Lung microvascular endothelial cell (primary cell): ENCODE measurements at regions not wholly inside any gene's neighbourhood (a gene's known extent, or its start where the extent isn't known, plus 50 kb on each side); places are given as distances from the start of the nearest gene placed in this dataset.
A peak's percentile ranks its signal among the peaks of the same experiment; 100 is the strongest.

Source experiments
- DNase-seq, 2 donors: peaks; one replicate each; pipeline versions ENCODE4 v3.0.0 to v3.0.0-alpha.2; 2010; ENCODE audit warnings: low read depth in 2 of 2

DNA sequence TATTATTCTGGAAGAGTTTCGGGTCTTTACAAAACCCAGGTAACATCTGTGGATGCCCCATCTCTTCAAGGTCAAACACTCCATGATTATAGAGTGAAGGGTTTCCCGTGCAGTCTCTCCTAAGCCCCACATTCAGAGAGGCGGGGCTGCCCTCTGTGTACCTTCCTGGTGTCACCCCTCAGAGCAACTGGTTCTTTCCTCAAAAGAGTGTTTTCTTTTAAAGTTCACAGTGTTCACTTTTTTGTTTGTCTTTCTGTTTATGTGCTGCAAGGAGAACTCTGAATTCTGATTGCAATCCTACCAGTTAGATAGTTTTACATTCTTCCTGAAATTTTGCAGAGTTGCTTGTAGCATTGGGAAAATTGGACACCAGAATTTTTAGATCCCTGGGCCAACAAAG is 190.2 kb downstream of the ADAMTS15 start:
- no peak for DNase-seq

DNA sequence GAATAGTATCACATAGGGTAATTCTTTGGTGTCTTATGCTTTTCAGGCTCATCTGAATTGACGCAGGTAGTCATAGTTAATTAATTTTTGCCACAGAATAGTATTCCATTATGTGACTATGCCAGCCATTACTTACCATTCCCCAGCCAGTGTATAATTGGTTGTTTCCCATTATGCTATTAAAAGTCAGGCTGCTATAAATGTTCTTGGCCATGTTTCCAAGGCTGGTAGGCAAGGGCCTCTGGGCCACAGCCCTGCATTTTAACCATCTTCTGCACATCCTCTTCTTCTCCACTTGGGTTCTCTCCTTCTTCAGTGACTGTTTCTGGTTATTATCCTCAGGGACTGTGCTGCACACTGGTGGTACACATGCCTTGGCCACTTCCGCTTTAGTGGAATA is 190.9 kb downstream of the ADAMTS15 start:
- no peak for DNase-seq

DNA sequence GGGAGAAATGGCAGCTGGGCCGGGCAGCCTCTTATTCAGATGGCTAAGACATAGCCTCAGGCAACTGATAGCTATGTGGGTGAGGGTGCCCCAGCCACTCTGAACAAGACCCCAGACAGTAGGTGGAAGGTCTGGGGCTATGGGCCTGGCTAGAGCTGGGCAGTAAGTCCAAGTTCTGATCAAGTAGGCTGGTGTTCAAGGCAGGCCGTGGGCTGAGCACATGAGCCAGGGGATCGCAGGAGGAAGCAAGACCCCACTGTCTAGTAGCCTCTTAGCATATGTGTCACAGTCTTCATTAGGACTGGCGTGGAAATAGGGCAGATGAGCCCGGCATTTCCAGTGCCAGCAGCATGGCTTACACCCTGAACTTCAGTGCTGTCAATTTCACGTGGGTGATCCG is 192.1 kb downstream of the ADAMTS15 start:
- DNase-seq = no peak

DNA sequence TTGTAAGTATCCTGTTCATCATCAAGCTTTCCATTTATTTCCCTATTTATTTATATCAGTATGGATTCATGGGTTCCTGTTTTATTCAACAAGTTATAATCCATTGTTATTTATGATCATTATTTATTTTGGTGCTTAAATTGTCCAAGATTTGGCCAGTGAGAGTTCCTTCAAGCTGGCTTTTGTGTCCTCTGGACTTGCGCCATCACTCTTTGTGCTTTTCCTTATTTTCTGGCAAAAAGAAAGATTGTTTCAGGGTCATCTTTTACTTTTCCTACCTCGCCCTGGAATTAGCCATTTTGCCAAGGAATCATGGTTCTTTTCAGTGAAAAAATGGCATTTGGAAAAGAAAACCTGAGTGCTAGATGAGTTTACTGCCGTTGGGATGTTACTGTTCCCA is 193.4 kb downstream of the ADAMTS15 start:
- DNase-seq = no peak

DNA sequence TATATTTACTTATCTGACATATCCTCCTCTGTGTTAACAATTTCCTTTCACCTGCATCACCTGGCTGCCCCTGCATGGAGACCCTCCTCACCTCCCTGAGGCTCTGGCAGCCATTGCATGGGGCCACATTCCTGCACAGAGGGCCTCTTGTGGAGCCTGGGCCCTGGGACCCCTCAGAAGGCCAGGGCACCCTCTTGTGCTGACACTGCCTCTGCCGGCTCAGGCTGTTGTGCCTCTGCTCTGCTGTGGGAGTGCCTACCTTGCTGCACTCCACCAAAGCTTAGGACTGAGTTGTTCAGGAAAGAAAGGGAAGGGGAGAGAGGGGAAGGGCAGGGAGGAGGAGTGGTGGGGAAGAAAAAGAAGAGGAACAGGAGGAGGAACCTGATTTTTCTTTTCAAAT is 194.5 kb downstream of the ADAMTS15 start:
- no peak for DNase-seq

DNA sequence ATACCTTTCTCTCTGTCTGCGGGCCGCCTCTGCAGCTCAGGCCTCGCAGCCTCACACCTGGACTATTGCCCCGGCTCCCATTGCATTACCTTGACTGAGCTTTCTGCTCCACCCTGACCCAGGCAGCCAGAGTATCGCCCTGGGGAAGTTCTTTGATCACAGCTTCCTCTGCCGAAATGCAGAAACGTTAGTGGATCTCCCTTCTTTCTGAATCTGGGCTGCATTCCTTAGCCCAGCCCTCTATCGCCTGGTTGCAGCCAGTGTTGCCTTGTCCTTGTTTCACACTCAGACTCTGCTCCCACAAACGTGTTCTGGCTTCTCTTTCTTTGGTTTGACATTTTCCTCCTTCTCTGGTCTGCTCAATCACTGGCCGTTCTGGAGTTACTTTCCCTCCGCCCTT is 195.7 kb downstream of the ADAMTS15 start:
- DNase-seq = no peak

DNA sequence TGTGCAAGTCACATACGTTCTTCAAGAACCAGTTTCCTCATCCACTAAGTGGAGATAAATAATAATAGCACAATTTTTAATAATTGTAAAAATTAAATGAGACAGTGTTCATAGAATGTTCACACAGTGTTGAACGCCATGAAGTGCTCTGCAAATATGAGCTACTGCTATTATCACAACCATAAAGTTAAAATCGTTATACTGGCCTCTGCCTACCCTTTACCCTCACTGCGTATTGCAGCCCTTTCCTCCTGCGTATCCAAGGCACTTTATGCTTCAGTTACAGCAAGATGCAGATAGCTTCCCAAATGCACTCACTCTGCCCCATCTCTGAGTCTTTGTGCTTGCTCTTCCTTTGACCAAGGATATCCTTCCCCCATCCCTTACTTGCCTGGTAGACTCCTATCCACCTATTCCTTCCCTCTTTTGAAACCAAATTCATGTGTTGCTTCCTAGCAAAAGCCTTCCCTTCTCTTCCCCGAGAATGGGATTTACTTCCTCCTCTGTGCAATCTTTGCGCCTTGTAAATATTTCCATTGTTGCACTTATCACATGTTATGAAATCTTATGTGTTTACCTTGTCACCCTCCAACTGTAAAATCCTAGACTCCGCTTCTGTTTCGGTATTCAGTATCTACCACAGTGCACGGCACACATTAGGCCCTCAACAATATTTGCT is 196.9 kb downstream of the ADAMTS15 start:
- DNase-seq = peak in 1 of 2 donors; percentile 24

DNA sequence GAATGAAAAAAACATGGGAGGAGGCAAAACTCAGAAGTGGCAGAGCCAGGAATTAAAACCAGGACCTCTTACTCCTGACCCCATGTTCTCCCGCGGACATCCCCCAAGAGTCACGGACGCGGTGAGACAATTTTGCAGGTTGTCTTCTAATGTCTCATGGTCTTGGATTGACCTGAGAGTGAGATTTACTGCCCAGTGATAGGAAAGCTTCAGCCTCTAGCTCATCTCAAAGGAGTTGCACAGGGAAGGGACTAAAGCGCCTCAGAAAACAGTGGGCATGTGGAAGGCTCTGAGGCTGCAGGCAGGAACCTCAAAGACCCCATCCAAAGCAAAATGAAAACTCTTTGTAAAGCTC is 197.4 kb downstream of the ADAMTS15 start:
- no peak for DNase-seq

DNA sequence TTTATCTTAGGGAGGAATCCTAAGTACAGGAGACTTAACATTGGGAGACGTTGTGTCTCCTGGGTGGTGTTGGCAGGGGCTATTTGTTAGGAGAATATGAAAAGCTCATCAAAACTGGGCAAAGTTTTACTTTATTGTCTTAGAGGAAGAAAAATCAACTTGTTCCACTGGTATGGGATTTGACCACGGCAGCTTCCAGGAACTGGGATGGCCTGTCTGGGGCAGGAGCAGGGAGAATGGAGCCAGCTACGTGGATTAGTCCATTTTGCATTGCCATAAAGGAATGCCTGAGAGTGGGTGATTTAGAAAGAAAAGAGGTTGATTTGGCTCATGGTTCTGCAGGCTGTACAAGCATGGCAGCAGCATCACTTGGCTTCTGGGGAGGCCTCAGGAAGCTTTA is 198.4 kb downstream of the ADAMTS15 start:
- no peak for DNase-seq

DNA sequence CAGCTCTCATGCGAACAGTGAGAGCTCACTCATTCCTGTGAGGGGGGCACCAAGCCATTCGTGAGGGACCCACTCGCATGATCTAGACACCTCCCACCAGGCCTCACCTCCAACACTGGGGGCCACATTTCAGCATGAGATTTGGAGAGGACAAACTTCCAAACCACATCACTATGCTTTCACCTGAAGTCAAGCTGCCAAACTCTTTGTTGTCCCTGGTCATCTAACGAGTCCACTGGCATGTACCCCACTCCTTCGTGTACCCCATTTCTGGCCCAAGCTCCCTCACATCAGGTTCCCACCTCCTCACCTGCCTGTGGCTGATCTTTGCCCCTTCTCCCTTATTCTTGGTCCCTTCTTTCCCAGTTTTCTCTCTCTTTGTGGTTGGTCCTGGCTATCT is 198.9 kb downstream of the ADAMTS15 start:
- no peak for DNase-seq

DNA sequence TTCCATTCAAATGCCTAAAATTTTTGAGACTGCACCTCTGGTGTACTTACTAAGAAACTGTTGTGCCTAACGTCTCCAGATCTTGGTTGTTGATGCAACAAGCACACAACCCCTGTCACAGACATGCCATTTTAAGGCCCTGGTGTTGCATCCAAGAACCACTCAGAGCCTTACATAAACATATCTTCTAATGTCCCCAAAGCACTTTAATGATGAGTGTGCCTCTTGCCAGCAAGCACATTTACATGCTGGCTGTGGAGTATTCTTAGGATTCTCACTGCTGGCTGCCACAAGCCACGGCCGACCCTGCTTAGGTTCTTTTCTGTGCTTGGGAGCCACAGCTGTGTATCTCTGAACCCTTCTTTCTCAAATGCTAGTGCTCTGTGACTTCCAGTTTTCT is 201.4 kb downstream of the ADAMTS15 start:
- DNase-seq = no peak

DNA sequence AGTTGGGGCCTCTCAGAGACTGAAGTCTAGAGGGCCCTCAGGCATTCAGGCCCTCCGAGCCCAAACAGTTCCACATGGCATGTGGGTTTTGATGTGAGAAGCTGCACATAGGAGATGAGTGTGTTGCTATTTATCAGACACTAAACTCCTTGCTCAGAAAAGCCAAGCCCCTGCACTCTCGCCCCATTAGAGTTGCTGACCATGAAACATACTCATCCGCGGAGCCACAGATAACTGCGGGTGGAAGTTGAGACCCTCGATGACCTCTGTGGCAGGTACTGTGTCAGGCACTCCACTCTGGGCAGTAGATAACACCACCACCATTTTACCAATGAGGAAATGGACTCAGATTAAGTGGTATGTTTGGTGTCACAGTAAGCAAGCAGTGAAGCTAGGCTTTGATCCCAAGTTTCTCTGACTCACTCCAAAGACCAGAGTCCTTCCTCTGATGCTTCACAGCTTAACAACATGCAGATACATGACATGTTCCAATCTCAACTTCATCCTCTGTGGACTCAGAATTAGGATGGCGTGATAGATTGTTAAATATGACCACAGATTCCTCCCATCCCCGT is 202.1 kb downstream of the ADAMTS15 start:
- no peak for DNase-seq

DNA sequence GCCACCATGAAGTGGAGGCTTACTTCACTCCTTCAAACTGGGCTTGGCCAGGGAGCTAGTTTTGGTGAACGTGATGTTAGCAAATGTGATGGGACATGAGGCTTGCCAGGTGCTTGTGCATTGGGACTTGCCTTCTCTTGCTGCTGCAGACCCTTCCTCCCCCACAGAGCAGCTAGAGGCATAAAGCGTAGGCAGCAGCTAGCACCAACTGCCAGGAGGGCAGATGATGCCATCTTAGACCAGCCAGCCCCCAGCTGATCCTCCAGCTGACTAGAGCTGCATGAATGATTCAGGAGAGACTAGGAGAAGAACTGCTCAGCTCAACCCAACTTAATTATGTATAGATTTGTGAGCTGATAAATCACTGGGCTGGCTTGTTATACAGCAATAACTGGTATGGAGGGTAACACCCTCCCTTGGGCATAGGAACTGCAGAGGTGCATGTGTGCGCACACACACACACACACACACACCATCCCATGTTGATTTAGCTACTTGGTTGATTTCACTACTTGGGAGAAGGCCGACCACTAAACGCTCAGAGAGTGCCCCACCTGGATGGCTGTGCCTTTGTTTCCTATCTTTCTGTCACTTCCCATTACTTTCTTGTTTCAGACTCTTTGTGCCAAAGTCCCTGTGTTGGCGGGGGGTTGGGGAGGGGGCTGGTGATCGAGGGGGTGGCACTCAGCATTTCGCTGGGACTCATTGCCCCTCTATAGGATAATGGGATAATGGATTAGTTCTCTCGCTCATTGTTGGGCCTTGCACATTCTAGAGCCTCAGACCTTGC is 202.8 kb downstream of the ADAMTS15 start:
- DNase-seq = no peak

DNA sequence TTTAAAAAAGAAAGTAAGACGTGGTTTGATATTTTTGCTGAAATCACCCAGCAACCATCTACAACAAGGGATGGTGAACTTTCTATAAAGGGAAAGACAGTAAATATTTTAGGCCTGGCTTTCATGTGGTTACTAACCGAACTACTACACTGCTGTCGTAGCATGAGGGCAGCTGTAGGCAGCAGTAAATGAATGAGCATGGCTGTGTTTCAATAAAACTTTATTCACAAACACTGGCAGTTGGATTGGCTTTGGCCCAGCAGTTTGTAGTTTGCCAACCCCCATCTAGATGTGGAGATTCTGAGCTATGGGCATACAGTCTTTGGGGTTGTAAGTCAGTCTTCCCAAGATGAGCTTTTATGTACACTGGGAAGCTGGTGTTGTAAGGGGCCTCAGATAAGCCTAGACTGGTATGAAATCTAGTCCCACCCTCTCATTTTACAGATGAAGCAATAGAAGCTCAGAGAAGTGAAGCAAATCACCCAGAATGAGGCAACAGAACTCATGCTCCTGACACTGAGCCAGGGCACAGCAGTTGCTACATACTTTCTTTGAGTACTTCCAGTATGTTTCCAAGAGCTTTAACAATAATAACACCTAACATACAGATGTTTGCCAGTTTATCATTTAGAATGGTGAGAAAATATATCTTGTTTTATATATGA is 204.4 kb downstream of the ADAMTS15 start:
- DNase-seq = no peak

DNA sequence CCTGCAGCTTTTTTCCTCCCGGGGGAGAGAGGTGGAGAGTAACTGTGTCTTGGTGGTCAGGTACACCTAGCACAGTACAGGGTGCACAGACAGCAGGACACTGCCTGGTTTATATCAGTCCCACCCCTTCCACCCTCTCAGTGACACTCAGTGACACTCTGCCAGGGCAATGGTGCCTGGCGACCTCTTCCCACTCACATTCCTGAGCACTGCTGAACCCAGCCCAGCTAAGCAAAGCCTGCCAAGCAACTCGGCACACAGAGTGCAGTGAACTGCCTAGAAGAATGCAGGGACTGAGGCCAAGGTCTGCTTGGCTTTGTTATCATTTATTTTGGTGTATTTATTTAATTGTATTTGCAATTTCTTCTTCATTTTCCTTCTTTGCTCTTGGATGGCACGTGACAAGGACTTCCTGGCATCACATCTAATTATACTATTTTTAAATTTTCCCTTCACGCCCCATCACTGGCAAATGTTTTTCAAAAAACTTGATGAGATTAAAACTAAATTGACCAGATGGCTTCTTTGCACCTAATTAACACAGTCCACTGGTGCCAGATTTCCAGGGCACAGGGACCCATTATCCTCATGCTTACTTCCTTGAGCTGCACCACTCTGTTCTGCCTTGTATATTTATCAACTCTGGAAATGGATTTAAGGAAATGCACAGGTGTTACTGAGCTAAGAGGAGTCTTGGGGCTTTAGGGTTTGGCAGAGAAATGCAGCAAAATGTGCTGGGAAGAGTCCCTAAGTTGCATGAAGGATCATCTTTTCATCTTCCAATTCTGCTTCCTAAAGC is 205.6 kb downstream of the ADAMTS15 start:
- DNase-seq = peak in 1 of 2 donors; percentile 56

DNA sequence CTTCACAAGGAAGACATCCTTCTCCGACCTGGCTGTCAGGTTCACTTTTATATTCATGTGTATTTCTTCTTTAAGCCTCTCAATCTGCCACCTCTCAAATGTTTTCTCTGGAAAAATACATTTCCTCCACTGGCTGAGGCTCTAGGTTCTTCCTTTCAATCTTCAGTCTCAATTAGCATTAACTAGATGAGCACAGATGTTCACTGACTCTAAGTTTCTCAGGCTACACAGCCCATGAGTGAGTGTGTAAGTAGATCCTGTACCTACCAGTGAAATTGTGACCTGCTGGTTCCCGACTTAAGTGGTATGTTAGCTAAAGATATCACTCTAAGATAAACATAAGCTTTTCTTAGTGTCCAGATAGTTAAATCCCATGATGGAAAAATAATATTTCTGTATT is 206.9 kb downstream of the ADAMTS15 start:
- no peak for DNase-seq

DNA sequence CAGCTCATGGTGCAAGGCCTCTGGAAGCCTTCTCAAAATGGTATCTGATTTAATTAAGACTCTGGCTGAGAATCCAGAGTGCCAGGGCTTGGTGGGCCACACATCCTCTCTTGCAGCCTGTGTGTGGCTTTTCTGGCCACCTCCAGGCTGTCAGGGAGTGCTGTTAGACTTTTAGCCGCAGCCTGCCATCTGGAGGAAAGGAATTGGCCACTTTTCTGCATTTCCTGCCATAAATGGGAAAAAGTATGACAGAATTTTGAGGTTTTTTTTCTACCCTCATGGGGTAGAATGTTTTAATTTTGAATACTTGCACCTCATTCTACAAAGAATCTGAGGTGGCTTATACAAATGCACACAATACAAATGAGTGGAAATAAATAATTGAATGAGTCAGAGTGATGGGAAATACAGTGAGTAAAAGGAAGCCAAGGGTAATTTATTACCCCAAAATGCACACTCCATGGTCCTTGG is 218.4 kb downstream of the ADAMTS15 start:
- DNase-seq = peak in 1 of 2 donors; percentile 31

DNA sequence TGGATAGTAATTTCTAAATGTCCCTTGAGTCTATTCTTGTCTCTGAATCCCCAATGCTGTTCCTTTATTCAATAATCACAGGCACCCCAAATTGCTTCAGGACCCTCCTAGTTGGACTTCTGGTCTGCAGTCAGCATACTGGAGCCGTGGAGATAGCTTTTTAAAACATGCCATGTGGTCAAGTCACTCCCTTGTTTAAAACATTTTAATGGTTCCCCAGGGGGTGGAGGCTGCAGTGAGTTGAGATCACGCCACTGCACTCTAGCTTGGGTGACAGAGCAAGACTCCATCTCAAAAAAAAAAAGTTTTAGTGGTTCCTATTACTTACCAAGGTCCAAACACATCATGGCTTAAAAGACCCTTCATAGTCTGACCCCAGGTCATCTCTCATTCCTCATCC is 220.3 kb downstream of the ADAMTS15 start:
- DNase-seq = no peak

DNA sequence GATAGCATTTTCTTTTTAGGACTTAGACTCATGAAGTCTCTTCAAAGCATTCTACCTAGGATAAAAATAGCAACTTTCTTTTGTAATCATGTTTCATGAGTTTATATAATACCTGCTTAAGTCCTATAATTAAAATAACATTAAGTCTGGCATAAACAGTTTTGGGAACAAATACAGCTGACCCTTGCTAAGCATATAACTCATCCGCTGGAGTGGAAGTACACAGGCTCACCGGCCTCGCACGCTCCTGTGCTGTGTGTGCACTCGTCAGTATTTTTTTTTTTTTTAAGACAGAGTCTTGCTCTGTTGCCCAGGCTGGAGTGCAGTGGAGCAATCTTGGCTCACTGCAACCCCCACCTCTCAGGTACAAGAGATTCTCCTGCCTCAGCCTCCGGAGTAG is 221.8 kb downstream of the ADAMTS15 start:
- no peak for DNase-seq

DNA sequence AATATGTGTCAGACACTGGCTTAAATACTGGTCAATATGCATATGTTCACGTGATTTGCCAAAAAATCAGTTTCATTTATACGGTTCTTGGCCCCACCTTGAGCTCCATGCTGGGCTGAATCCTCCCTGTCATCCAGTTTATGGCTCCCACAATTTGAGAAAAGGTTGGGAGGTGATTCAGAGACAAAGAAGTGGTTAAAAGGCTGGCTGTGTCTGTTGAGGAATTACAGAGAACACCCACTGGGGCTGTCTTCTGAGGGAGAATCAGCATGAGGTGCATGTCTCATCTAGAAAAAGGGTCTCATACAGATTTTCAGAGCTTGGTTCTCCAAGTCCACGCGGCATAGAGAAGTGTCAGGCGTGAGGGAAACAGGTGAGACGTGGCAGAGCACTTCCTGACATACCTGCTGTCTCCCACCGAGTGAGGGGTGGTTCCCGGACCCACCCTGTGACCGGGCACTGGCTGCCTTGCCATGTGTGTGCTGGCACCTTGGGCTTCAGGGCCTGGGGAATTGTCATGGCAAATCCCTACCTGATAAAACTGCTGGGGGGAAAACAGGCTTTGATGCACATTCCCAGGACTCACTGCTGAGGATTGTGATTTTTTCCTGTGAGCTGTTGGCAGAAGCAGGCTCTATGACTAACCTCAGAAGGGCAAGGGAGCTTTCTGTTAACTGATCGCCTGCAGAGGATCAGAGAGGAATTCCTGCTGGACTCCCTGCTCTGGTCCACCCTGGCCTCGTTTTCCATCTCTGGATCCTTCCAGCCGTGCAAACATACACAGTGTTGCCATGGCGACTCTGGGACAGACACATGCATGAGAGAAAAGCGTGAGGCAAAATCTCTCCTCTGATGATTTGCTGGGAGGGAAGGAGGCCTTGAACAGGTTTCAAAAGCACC is 223.6 kb downstream of the ADAMTS15 start:
- peak; percentile 5 to 73 for DNase-seq
